ENCODE measurements at regions not wholly inside any gene's neighbourhood (a gene's known extent, or its start where the extent isn't known, plus 50 kb on each side); places are given as distances from the start of the nearest gene placed in this dataset.

GRCh38 chr7:11951909-11952308, 119.9 kb upstream of the THSD7A start:
- TF ChIP-seq CCAR2 (optimal IDR thresholded peaks at IDR 0.05; ENCODE audit: low read depth, low read length) = no peak
- TF ChIP-seq ZNF776 (CRISPR knock-in tag; IDR thresholded peaks at IDR 0.05) = no peak

Data from HepG2 (cell line).